ENCODE measurements at regions not wholly inside any gene's neighbourhood (a gene's known extent, or its start where the extent isn't known, plus 50 kb on each side); places are given as distances from the start of the nearest gene placed in this dataset.
"Not testable (repeated sequence)": the region's sequence is repeated elsewhere in the genome, so short reads cannot be mapped to it uniquely, and the experiment has no call there.

DNA sequence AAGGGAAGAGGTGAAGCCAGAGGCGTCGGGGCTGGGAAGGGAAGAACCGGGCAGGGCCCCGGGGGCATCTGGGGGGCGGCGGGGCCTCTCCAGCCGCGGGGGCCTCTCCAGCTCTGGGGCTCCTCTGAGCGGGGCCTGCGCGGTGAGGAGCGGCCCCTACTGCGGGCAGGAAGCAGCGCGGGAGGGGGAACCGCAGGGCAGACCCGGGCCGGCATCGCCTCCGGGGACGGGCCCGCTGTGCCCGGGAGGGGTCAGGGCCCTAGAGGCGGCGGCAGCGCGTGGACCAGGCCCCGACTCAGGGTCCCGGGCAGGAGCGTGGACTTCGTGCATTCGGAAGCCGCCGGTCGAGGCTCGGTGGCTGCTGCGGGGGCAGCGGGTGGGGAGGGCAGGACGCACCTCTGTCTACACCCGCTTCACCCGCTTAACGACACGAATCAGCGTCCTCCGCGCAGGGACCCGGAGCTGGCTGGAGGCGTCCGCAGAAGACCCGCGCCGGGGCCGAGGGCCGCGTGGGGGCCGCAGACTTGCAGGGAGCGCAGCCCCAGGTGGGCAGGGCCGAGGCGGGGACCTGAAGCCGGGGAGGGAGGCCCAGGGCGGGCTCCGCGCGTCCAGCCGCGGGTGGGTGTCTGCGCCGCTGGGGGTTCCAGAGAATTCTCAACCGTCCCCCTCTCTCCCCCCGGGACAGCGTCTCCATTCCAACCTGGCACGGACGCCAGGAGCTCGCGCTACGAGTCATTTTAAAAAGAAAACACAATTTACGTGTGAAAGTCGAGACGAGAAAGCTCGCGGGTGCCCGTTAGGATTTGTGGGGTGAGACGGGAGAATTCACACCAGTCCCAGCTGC, 345.0 kb downstream of the ADGRD1 start:
- not testable (repeated sequence) for DNase-seq (ENCODE audit: low read depth, low spot score); H3K27ac ChIP-seq

DNA sequence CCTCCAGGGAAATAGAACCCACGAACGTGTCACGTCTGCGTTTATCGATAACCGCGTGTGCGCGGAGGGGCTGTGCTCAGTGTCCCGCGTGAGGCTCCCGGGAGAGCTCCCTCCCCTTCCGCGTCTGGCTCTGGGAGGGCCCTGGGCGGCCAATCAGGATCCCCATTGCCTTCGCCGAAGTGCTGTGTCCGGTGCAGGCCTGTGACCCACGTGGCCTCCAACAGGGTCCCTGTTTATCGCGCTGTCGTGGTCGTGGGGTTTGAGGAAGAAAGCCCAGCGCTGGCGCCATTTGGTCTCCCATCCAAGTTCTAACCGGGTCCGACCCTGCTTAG, 345.6 kb downstream of the ADGRD1 start:
- not testable (repeated sequence) for H3K27ac ChIP-seq; DNase-seq (ENCODE audit: low read depth, low spot score)

DNA sequence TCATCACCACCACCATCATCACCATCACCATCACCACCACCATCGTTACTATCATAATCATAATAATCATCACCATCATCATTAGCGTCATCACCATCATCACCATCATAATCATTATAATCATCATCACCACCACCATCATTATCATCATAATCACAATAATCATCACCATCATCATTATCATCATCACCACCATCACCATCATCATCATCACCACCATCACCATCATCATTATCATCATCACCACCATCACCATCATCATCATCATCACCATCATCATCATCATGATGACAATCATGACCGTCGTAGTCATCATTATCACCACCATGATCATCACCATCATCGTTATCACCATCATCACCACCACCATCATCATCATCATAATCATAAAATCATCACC, 349.9 kb downstream of the ADGRD1 start:
- not testable (repeated sequence) for H3K27ac ChIP-seq; DNase-seq (ENCODE audit: low read depth, low spot score)

DNA sequence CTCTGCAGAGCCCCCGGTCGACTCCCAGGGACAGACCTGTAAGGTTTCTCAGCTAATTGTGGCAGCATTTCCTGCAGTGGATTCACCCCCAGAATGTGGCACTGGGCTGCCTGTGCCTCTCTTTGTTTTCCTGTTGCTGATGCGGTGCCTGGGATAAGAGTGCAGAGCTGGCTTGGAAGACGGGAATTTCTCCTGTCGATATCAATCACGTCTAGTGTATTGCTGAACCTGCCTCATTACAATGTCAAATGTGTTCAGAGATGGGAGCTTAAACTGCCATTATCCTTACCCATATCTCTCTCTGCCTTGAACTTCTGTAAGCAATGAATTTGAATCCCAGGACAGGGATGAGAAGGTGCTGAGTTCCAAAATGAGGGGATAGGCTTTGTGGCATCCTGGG, 350.9 kb downstream of the ADGRD1 start:
- DNase-seq (ENCODE audit: low read depth, low spot score); H3K27ac ChIP-seq: not testable (repeated sequence)

DNA sequence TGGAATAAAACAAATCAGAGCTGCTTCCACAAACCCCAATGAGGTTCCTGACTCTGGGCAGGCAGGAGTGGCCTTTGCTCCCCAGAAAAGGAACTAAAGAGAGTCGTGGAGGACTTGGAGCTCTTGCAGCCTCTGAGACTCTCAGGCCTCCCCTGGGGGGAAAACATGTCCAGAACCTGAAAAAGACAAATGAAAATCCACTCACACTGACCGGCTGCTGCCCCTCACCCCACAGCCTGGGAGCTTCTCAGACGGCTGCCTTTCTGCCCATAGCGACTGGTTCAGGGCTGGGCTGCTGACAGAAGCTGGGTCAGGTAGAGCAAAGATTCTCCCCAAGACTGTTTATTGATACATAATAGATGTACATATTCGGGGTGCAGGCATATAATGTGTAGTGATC, 356.0 kb downstream of the ADGRD1 start:
- DNase-seq (ENCODE audit: low read depth, low spot score) = no peak

DNA sequence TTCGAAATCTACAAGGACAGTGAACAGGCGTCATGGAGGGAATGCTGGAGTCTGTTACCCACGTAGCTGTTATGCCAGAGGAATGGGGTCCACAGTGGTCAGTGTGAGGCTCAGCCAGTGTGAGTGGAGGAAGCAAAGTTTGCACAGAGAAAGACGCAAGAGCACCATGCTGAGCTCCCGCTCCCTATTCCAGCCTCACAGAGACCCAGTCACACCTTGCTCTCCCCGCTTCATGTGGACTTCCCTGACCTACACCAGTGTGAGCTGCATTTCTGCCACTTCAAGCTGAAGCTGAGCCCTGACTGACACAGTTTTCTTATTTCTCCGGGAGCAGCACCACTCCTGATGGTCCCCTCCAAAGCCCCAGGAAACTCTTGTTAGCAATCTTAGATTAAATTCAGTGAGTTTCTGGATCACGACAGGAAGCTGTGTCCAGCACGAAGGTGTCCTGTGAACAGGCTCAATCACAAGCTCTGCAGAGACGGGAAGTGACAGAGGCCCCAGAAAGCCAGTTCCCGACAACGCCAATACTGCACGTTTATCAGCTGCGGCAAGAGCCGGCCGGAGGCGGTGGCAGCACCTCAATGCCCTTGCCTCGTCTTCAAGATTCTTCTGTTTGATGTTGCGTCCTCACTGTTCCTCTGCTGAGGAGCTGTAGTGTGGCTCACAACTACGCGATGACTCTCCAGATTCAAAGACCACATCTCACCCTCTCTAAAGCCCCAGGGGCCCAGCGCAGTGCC, 356.7 kb downstream of the ADGRD1 start:
- DNase-seq (ENCODE audit: low read depth, low spot score) = not testable (repeated sequence)

More for the DNA sequence above, 356.0 kb downstream of the ADGRD1 start:
- no peak overlapping the region for H3K27ac ChIP-seq

DNA sequence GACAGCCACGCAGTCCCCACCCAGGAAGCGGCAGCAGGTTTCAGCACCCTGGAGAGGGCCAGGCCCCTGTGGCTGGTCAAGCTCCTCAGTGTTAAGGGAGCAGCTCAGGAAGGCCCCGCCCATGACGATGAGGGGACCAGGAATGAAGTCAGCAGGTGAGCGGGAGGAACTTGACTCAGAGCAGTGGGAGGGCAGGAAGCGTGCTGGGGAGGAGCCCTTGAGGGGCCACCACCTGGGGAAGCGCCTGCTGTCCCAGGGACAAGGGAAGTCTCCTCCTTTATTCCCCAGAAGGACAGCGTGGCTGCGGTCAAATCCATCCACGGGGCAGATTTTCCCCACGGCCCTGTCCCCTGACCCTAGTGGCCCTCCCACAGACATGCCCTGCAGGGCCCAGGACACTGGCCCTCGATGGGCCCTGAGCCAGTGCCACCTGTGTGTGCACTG, 357.6 kb downstream of the ADGRD1 start:
- H3K27ac ChIP-seq; DNase-seq (ENCODE audit: low read depth, low spot score): not testable (repeated sequence)

More for the DNA sequence above, 356.7 kb downstream of the ADGRD1 start:
- not testable (repeated sequence) for H3K27ac ChIP-seq

DNA sequence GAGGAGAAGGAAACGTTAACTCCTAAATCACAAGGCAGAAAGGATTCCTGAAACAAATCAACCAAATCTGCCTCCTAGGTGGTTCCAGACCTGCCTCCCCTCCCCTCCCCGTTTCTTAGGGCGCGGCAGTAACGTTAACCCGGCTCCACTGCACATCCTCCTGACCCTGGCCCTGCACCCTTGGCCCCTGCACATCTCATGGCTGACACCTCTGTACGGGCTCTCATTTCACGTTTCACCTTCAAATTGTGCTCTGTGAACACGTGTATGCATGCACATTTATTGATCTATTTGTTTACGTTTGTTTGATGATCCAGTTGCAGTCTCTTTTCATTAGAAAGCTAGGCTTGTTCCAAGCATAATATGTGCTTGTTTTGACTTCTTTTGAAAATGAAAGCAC, 358.1 kb downstream of the ADGRD1 start:
- no peak for DNase-seq (ENCODE audit: low read depth, low spot score)
- no peak overlapping the region for H3K27ac ChIP-seq

DNA sequence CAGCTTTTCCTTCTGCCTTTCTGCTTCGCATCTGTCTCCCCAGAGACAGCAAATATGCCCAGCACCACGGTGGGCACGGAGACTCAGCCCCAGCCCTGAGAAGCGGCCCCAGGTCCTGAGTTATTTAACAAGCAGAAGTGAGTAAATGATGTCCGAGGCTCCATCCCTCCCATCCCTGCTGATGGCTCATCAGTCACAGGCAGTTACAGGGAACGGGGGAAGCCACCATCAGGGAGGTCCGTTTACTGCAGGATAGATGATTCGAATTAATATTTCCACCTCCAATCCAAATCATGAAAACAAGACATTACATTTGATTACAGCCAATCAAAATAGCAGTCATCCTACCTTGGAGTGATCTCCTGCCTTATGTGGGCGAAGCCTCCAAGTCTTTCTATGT, 358.7 kb downstream of the ADGRD1 start:
- not testable (repeated sequence) for DNase-seq (ENCODE audit: low read depth, low spot score); H3K27ac ChIP-seq

DNA sequence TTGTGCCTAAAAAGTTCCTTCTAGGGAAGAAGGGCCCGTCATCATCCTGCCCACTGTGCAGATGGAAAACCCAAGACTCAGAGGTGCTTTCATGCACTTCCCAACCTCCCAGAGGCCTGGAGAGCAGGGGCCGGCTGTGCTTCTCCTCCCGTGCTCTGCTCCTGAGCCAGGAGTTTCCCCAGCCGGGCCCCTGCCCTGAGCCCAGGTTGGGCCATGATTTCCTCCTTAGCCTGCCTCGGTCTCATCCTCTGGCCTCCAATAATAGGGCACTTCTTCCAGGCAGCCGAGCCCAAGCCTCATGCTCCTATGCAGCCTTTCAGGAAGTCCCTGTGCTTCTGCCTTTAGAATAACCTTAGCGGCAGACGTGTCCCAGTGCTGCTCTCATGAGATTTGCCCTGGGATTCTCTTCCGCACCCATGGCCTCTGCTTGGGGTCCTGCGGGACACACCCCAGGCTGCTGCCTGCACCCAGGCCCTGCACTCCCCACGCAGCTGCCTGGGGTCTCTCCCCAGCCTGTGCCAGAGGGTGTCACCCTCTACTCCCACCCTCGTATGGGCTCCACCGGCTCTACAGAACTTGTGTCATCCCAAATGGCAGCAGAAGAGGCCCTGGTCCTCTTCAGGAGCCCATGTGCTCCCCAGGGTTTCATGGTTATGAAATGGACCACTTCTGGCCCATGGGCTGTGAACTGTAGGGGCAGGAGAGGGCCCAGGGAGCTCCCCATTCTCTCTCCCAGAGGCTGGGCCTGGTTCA, 359.3 kb downstream of the ADGRD1 start:
- DNase-seq (ENCODE audit: low read depth, low spot score) = no peak

DNA sequence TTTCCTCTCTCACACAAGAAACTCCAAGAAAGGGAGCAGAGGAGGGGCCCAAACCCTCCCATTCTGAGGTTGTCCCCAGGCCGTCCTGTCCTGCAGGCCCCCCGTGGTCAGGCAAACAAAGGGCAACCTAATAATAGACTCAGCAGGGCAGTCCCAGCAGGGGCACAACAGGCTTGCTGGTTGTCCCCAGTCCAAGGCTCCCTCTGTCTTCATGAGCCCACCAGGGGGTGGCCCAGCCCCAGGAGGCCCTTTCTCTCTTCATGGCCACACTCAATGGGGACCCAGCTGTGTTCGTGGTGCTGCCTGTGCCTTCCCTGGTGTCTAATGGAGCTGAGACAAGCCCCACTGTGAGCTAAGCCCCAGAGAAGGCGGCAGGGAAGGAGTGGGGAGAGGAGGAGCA, 359.9 kb downstream of the ADGRD1 start:
- H3K27ac ChIP-seq = no peak overlapping the region
- no peak for DNase-seq (ENCODE audit: low read depth, low spot score)

More for the DNA sequence above, 359.3 kb downstream of the ADGRD1 start:
- H3K27ac ChIP-seq = no peak overlapping the region

DNA sequence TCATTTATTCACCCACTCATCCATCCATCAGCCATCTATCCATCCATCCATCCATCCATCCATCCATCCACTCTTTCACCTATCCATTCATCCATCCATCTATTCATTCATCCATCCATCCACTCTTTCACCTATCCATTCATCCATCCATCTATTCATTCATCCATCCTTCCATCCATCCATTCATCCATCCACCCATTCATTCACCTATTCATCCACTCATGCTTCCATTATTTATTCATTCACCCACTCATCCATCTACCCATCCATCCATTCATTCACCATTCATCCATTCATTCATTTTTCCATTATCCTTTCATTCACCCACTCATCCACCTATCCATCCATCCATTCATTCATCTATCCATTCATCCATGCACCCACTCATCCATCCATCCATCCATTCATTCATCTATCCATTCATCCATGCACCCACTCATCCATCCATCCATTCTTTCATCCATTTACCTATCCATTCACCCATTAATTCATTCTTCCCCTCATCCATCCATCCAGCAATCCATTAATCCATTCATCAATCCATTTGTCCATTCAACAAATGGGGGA, 360.9 kb downstream of the ADGRD1 start:
- DNase-seq (ENCODE audit: low read depth, low spot score) = no peak
- no peak overlapping the region for H3K27ac ChIP-seq

DNA sequence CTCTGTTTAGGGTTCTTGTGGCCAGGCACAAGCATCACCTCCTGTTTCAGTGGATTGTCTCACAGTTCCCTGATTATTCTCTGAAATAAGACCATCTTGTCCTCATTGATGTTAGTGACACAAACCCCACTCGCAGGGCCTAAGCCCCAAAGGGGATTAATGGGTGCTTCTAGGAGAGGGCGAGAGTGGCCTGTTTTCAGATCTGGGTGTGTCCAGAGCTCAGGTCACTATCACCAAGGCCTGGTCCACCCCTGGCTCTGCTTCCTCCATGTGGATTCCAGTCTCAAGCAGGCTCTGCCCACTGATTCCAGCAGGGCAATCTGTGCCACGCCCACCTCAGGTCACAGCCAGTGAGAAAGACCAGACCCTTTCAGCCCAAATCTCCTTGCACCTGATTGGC, 361.9 kb downstream of the ADGRD1 start:
- DNase-seq (ENCODE audit: low read depth, low spot score) = no peak
- H3K27ac ChIP-seq = no peak overlapping the region

DNA sequence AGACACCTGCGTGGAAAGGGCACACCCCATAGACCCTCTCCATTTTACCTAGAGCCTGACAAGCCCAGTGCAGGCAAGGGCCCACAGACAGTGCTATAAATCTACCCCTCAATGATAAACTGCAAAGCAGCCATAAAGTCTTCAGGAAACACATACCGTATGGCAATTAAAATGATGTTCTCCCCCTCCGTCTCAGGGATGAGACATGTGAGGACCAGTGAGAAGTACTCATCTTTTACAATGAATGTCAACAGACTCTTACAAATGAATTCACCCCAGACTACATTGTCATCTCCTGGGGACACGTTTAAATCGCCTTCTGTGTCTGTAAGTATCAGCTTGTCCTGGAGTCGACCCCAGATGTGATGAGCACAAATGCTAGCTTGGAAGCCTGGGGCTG, 362.7 kb downstream of the ADGRD1 start:
- no peak for DNase-seq (ENCODE audit: low read depth, low spot score)
- H3K27ac ChIP-seq = no peak overlapping the region

DNA sequence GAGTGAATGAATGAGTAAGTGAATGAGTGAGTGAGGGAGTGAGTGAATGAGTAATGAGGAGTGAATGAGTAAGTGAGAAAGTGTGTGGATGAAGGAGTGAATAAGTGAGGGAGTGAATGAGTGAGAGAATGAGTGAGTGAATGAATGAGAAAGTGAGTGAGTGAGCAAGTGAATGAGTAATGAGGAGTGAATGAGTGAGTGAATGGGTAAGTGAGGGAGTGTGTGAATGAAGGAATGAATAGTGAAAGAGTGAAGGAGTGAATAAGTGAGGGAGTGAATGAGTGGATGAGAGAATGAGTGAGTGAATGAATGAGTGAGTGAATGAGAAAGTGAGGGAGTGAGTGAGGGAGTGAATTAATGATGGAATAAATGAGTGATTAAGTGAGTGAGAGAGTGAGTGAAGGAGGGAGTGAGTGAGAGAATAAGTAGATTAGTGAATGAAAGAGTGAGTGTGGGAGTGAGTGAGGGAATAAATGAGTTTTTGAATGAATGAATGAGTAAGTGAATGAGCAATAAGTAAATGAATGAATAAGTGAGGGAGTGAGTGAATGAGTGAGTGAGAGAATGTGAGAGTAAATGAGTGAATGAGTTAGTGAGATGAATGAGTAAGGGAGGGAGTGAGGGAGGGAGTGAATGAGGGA, 364.5 kb downstream of the ADGRD1 start:
- no peak overlapping the region for H3K27ac ChIP-seq
- DNase-seq (ENCODE audit: low read depth, low spot score) = no peak

DNA sequence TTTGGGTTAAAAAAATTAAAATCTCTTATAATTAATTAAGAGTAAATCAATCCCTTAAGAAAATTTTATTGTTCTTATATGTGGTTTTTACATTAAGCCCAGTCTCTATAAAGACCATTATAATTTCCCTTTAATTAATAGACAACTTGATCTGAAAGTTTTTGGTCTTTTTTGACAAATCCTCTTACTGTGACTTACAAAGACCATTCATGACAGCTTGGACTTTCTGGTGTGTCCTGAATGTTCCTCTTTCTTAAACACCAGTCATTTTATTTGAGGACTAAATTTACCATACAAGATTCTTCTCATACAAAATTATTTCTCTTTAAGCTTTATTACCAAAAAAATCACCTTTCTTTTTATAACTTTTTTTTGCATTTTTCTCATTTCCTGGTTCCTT, 368.3 kb downstream of the ADGRD1 start:
- DNase-seq (ENCODE audit: low read depth, low spot score) = no peak

DNA sequence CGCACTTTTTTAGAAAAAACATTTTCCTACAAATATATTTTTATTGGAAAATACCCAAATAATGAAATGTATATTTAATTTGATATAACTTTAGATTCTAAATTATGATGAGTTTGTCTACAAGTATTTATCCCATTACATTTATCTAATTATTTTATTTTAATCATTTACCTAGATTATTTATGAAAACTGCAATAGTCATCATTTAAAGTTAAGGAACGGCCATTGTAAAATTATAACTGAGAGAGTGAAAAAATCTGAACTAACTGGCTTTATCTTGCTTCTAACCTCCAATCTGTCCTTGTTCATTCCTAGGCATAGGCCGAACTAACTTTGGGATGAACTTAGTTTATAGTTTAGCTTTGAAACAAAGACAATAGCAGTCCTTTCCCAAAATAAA, 368.8 kb downstream of the ADGRD1 start:
- not testable (repeated sequence) for DNase-seq (ENCODE audit: low read depth, low spot score); H3K27ac ChIP-seq

More for the DNA sequence above, 368.3 kb downstream of the ADGRD1 start:
- H3K27ac ChIP-seq = no peak overlapping the region

DNA sequence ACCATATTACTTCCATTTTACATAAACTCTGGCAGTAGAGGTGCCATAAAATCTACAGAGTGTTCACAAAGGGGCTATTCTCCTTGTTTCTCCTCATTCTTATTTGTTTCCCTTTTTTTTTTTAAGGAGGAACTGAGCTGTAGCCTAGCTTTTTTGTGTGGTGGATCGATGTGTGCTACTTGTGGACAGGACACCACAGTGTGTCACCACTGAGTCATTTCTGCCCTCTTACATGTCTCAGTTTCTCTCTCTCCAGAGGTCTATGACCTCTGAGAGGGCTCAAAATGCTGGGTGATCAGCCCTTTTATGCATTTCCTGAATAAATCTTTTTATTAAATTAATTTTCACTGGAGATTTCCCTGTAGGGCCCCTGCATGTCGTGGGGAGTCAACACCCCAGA, 370.2 kb downstream of the ADGRD1 start:
- H3K27ac ChIP-seq = no peak overlapping the region
- no peak for DNase-seq (ENCODE audit: low read depth, low spot score)

DNA sequence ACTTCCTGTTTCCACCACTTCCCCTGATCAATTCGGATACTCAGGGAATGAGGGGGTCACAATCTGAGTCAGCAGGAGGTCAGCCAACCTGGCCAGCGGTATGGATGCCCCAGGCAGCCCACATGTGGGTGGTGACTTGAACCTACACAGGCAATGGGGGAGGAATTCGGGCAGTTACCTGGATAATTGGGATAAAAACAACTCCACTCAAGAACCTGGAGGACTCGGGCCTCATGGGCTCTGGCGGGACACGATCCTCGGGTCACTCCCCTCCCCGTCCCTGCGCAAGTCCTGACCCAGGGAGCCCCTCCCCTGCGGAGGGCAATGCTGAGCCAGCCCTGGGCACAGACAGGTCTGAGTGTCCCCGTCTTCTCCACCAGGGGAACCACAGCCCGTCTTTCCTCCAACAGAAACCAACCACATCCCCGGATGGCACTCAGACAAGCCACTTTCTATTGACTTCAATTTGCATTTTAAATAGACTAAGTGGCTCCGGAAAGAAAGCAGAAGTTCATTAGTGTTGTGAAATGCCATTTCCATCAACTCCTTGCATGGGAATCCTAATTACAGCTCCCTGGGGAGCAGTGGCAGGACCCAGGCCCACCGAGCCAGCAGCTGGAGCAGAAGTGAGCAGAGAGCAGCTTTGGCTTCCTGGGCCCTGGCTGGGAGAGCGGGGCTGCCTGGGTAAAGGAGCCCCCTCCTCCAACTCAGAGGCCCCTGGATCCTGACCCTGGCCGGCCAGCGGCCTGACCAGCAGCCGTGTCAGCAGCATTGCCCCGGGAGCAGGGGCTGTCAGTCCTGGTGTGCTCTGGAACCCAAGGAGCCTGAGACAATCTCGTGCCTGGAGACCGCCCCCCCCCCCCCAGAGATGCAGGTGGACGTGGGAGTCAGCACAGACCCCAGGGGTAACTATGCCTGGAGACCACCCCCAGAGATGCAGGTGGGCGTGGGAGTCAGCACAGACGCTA, 374.1 kb downstream of the ADGRD1 start:
- no peak for DNase-seq (ENCODE audit: low read depth, low spot score)

More for the DNA sequence above, 374.1 kb downstream of the ADGRD1 start:
- no peak overlapping the region for H3K27ac ChIP-seq

Measured in epithelial cell of prostate (primary cell).